ENCODE measurements at regions not wholly inside any gene's neighbourhood (a gene's known extent, or its start where the extent isn't known, plus 50 kb on each side); places are given as distances from the start of the nearest gene placed in this dataset.

- TF ChIP-seq, protein P1, sequence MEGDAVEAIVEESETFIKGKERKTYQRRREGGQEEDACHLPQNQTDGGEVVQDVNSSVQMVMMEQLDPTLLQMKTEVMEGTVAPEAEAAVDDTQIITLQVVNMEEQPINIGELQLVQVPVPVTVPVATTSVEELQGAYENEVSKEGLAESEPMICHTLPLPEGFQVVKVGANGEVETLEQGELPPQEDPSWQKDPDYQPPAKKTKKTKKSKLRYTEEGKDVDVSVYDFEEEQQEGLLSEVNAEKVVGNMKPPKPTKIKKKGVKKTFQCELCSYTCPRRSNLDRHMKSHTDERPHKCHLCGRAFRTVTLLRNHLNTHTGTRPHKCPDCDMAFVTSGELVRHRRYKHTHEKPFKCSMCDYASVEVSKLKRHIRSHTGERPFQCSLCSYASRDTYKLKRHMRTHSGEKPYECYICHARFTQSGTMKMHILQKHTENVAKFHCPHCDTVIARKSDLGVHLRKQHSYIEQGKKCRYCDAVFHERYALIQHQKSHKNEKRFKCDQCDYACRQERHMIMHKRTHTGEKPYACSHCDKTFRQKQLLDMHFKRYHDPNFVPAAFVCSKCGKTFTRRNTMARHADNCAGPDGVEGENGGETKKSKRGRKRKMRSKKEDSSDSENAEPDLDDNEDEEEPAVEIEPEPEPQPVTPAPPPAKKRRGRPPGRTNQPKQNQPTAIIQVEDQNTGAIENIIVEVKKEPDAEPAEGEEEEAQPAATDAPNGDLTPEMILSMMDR (IDR thresholded peaks at IDR 0.05; ENCODE audit: borderline replicate concordance, extremely low read depth, low read length, poor library complexity, severe bottlenecking): no peak
- no peak for TF ChIP-seq EZH2 (IDR thresholded peaks at IDR 0.05; ENCODE audit: borderline replicate concordance, low read depth, low read length, severe bottlenecking)
Measured at GRCh38 chr16:88321635-88322499, 60.9 kb upstream of the ZNF469 start.
